Breast epithelium (tissue), 3 donors: ENCODE measurements at regions not wholly inside any gene's neighbourhood (a gene's known extent, or its start where the extent isn't known, plus 50 kb on each side); places are given as distances from the start of the nearest gene placed in this dataset.

ENCODE experiments used
- CTCF ChIP-seq, 3 donors: fragments of 450-650 bp; IDR thresholded peaks; one replicate each; pipeline ENCODE4 v1.5.1; 2016 to 2017; ENCODE audit warnings: antibody characterized with exemption in 3 of 3, mild to moderate bottlenecking in 3 of 3, moderate library complexity in 3 of 3
- POLR2A ChIP-seq: fragments of 450-650 bp; IDR thresholded peaks from one replicate; pipeline ENCODE4 v1.6.1; 2016; ENCODE audit warnings: antibody characterized with exemption, mild to moderate bottlenecking, moderate library complexity
- POLR2AphosphoS5 ChIP-seq, 3 donors: sonication (generic); formaldehyde crosslinking; IDR thresholded peaks; one replicate each; pipeline ENCODE4 v1.6.1; 2017; ENCODE audit warnings: antibody characterized with exemption in 3 of 3

GRCh38 chr2:129058981-129059380 is 740.3 kb upstream of the HS6ST1 start:
- TF ChIP-seq POLR2AphosphoS5 (IDR thresholded peaks at IDR 0.05): no peak
- no peak for TF ChIP-seq CTCF (IDR thresholded peaks at IDR 0.05)
- no peak for TF ChIP-seq POLR2A
